ENCODE measurements at regions not wholly inside any gene's neighbourhood (a gene's known extent, or its start where the extent isn't known, plus 50 kb on each side); places are given as distances from the start of the nearest gene placed in this dataset.

- no peak for DNase-seq (ENCODE audit: low spot score)
- no peaks in the 10 kb centered on the region for H3K36me3 ChIP-seq
- H3K27me3 ChIP-seq (replicated peaks; ENCODE audit: insufficient read depth): no peaks in the 10 kb centered on the region
- TF ChIP-seq POLR2A (IDR thresholded peaks at IDR 0.05) (no peak), CTCF (IDR thresholded peaks at IDR 0.05) (no peak), POLR2AphosphoS5 (IDR thresholded peaks at IDR 0.05) (no peak)
- no peak overlapping the region for H3K27ac ChIP-seq
- WGBS: 98% methylated on average over 12 of the region's 12 CpGs
- H3K9me3 ChIP-seq: no peaks in the 10 kb centered on the region
- no peak overlapping the region for H3K4me3 ChIP-seq
- intact Hi-C loops (cut with DNase I): no loop called here
- no peaks in the 10 kb centered on the region for H3K4me1 ChIP-seq (replicated peaks)
Observed at GRCh38 chr6:156359912-156360311, 417.3 kb upstream of the ARID1B start.

- no peaks in the 10 kb centered on the region for H3K9me3 ChIP-seq
- intact Hi-C loops (cut with DNase I): no loop called here
- DNase-seq (ENCODE audit: low spot score): no peak
- no peaks in the 10 kb centered on the region for H3K36me3 ChIP-seq
- no peaks in the 10 kb centered on the region for H3K4me1 ChIP-seq (replicated peaks)
- TF ChIP-seq POLR2A (IDR thresholded peaks at IDR 0.05): no peak
- H3K4me3 ChIP-seq: no peak overlapping the region
- H3K27me3 ChIP-seq (replicated peaks; ENCODE audit: insufficient read depth): no peaks in the 10 kb centered on the region
- no peak overlapping the region for H3K27ac ChIP-seq
Observed at GRCh38 chr6:156352861-156353260, 424.3 kb upstream of the ARID1B start.

GRCh38 chr6:156351346-156351966 lies 425.7 kb upstream of the ARID1B start:
- DNase-seq (ENCODE audit: low spot score): no peak
- intact Hi-C loops (cut with DNase I): no loop called here

GRCh38 chr6:156350337-156350736 lies 426.8 kb upstream of the ARID1B start:
- H3K4me3 ChIP-seq: no peak overlapping the region
- DNase-seq (ENCODE audit: low spot score): no peak
- intact Hi-C loops (cut with DNase I): no loop called here
- H3K9me3 ChIP-seq: no peaks in the 10 kb centered on the region
- WGBS: 84% methylated on average over 4 of the region's 4 CpGs
- no peaks in the 10 kb centered on the region for H3K4me1 ChIP-seq (replicated peaks)
- no peak overlapping the region for H3K27ac ChIP-seq
- TF ChIP-seq CTCF (IDR thresholded peaks at IDR 0.05): no peak
- TF ChIP-seq POLR2A (IDR thresholded peaks at IDR 0.05): no peak
- TF ChIP-seq POLR2AphosphoS5 (IDR thresholded peaks at IDR 0.05): no peak
- H3K27me3 ChIP-seq (replicated peaks; ENCODE audit: insufficient read depth): no peaks in the 10 kb centered on the region
- H3K36me3 ChIP-seq: no peaks in the 10 kb centered on the region

More at GRCh38 chr6:156351346-156351966, 425.7 kb upstream of the ARID1B start:
- Histone ChIP-seq H3K4me3 (no peak overlapping the region), H3K9me3 (no peaks in the 10 kb centered on the region), H3K27ac (no peak overlapping the region), H3K4me1 (replicated peaks) (no peaks in the 10 kb centered on the region), H3K27me3 (replicated peaks; ENCODE audit: insufficient read depth) (no peaks in the 10 kb centered on the region), H3K36me3 (no peaks in the 10 kb centered on the region)
- TF ChIP-seq POLR2A (IDR thresholded peaks at IDR 0.05) (no peak), CTCF (IDR thresholded peaks at IDR 0.05) (no peak), POLR2AphosphoS5 (IDR thresholded peaks at IDR 0.05) (no peak)
- 84% methylated on average over 6 of the region's 6 CpGs for WGBS

- TF ChIP-seq POLR2AphosphoS5 (IDR thresholded peaks at IDR 0.05) (no peak), POLR2A (IDR thresholded peaks at IDR 0.05) (no peak), CTCF (IDR thresholded peaks at IDR 0.05) (no peak)
- no peak for DNase-seq (ENCODE audit: low spot score)
- H3K4me3 ChIP-seq: no peak overlapping the region
- no peak overlapping the region for H3K27ac ChIP-seq
- H3K27me3 ChIP-seq (replicated peaks; ENCODE audit: insufficient read depth): no peaks in the 10 kb centered on the region
- intact Hi-C loops (cut with DNase I): no loop called here
- no peaks in the 10 kb centered on the region for H3K9me3 ChIP-seq
- no peaks in the 10 kb centered on the region for H3K36me3 ChIP-seq
- 57% methylated on average over 2 of the region's 2 CpGs for WGBS
- no peaks in the 10 kb centered on the region for H3K4me1 ChIP-seq (replicated peaks)
Observed at GRCh38 chr6:156348849-156349248, 428.3 kb upstream of the ARID1B start.

Measured in prostate gland (tissue), 2 donors.